HEK293 (cell line): ENCODE measurements at regions not wholly inside any gene's neighbourhood (a gene's known extent, or its start where the extent isn't known, plus 50 kb on each side); places are given as distances from the start of the nearest gene placed in this dataset.
"Not testable (repeated sequence)": the region's sequence is repeated elsewhere in the genome, so short reads cannot be mapped to it uniquely, and the experiment has no call there.

Experiments
- CTCF ChIA-PET: fragments of 350-600 bp; formaldehyde crosslinking; extraction: SDS; loops from one replicate; lab custom pipeline; 2021; ENCODE audit warnings: antibody characterized with exemption; lab: Yijun Ruan, JAX
- POLR2A ChIA-PET: fragments of 300-600 bp; formaldehyde crosslinking; extraction: SDS; loops from one replicate; lab custom pipeline; 2020; ENCODE audit warnings: antibody characterized with exemption, inconsistent platforms; lab: Yijun Ruan, JAX
- H3K27ac ChIP-seq: fragments of 200-500 bp; sonication (Bioruptor generic); 2 replicates; pipeline ENCODE4 v1.5.1; 2014; ENCODE audit warnings: low read depth, low read length, control low read depth, inconsistent platforms; ENCODE audit errors: extremely low read depth
- H3K36me3 ChIP-seq, 2 experiments: fragments of 200-500 bp in 1 of 2; sonication (Bioruptor generic) in 1 of 2; 1 replicate in 1 of 2; 2 replicates in 1 of 2; pipeline ENCODE4 v1.5.1; 2014 to 2017; ENCODE audit warnings: inconsistent platforms in 2 of 2, low read length in 2 of 2; ENCODE audit not compliant: control insufficient read depth in 2 of 2, insufficient read depth in 1 of 2
- H3K4me1 ChIP-seq: fragments of 200-500 bp; sonication (Bioruptor generic); 2 replicates; pipeline ENCODE4 v1.5.1; 2014; ENCODE audit warnings: mild to moderate bottlenecking, low read length, inconsistent platforms; ENCODE audit not compliant: control insufficient read depth, insufficient read depth
- H3K4me3 ChIP-seq: 2 replicates; pipeline ENCODE4 v1.5.1; 2011; ENCODE audit warnings: low read depth, mild to moderate bottlenecking, control low read depth, low read length, moderate library complexity
- H3K9me3 ChIP-seq: fragments of 200-500 bp; sonication (Bioruptor generic); 2 replicates; pipeline ENCODE4 v1.5.1; 2014; ENCODE audit warnings: low read depth, low read length, inconsistent platforms; ENCODE audit not compliant: control insufficient read depth, insufficient read depth
- GFI1B ChIP-seq: fragments of 450-650 bp; formaldehyde crosslinking; IDR thresholded peaks from 2 replicates; pipeline ENCODE4 v1.5.1; 2016; ENCODE audit warnings: missing biosample characterization, missing genetic modification characterization
- GLIS1 ChIP-seq: fragments of 450-650 bp; formaldehyde crosslinking; IDR thresholded peaks from 2 replicates; pipeline ENCODE4 v1.5.1; 2016; ENCODE audit warnings: missing biosample characterization, missing genetic modification characterization
- ZBTB48 ChIP-seq: fragments of 450-650 bp; formaldehyde crosslinking; IDR thresholded peaks from 2 replicates; pipeline ENCODE4 v1.5.1; 2016; ENCODE audit warnings: missing biosample characterization, missing genetic modification characterization
- ZBTB7A ChIP-seq: fragments of 450-650 bp; formaldehyde crosslinking; IDR thresholded peaks from 2 replicates; pipeline ENCODE4 v1.5.1; 2016; ENCODE audit warnings: low read depth, missing biosample characterization, missing genetic modification characterization
- ZIC2 ChIP-seq: fragments of 450-650 bp; formaldehyde crosslinking; IDR thresholded peaks from 2 replicates; pipeline ENCODE4 v1.5.1; 2016; ENCODE audit warnings: missing biosample characterization, missing genetic modification characterization
- ZNF146 ChIP-seq: fragments of 450-650 bp; formaldehyde crosslinking; IDR thresholded peaks from 2 replicates; pipeline ENCODE4 v1.5.1; 2016; ENCODE audit warnings: missing biosample characterization, missing genetic modification characterization
- ZNF19 ChIP-seq: fragments of 450-650 bp; formaldehyde crosslinking; IDR thresholded peaks from 2 replicates; pipeline ENCODE4; 2016; ENCODE audit warnings: missing biosample characterization, missing genetic modification characterization, low read depth
- ZNF239 ChIP-seq: fragments of 450-650 bp; formaldehyde crosslinking; IDR thresholded peaks from 2 replicates; pipeline ENCODE4 v1.5.1; 2016; ENCODE audit warnings: missing biosample characterization, missing genetic modification characterization
- ZNF280D ChIP-seq: fragments of 450-650 bp; formaldehyde crosslinking; IDR thresholded peaks from 2 replicates; pipeline ENCODE4 v1.5.1; 2016; ENCODE audit warnings: missing biosample characterization, missing genetic modification characterization
- ZNF426 ChIP-seq: fragments of 450-650 bp; formaldehyde crosslinking; IDR thresholded peaks from 2 replicates; pipeline ENCODE4 v1.5.1; 2017; ENCODE audit warnings: missing biosample characterization, missing genetic modification characterization, mild to moderate bottlenecking, inconsistent platforms, moderate library complexity
- ZNF561 ChIP-seq: fragments of 450-650 bp; IDR thresholded peaks from 2 replicates; pipeline ENCODE4 v1.5.1; 2018; ENCODE audit warnings: missing biosample characterization, missing genetic modification characterization, borderline replicate concordance
- ZNF645 ChIP-seq: fragments of 450-650 bp; formaldehyde crosslinking; IDR thresholded peaks from 2 replicates; pipeline ENCODE4; 2016; ENCODE audit warnings: missing biosample characterization, missing genetic modification characterization
- ZNF701 ChIP-seq: fragments of 450-650 bp; formaldehyde crosslinking; IDR thresholded peaks from 2 replicates; pipeline ENCODE4 v1.5.1; 2016; ENCODE audit warnings: missing biosample characterization, missing genetic modification characterization
- ZNF747 ChIP-seq: fragments of 450-650 bp; formaldehyde crosslinking; IDR thresholded peaks from 2 replicates; pipeline ENCODE4 v1.5.1; 2016; ENCODE audit warnings: missing biosample characterization, missing genetic modification characterization
- ZNF837 ChIP-seq: fragments of 450-650 bp; formaldehyde crosslinking; IDR thresholded peaks from 2 replicates; pipeline ENCODE4 v1.5.1; 2016; ENCODE audit warnings: missing biosample characterization, missing genetic modification characterization
- TF ChIP-seq, protein P1 (sequence below): fragments of 450-650 bp; formaldehyde crosslinking; conservative IDR thresholded peaks from 2 replicates; pipeline ENCODE4 v1.5.1; 2016; ENCODE audit warnings: low read depth, missing biosample characterization, missing genetic modification characterization

GRCh38 chr7:136267822-136268221 lies 290.7 kb upstream of the MTPN start:
- Histone ChIP-seq H3K27ac (no peak overlapping the region), H3K4me1 (no peaks in the 10 kb centered on the region), H3K9me3 (no peaks in the 10 kb centered on the region), H3K36me3 (no peaks in the 10 kb centered on the region), H3K4me3 (no peak overlapping the region)
- TF ChIP-seq ZNF701 (tag by site-specific recombination) (no peak), ZNF280D (tag by site-specific recombination) (no peak), ZNF239 (no peak), ZBTB48 (tag by site-specific recombination) (no peak), ZNF645 (tag by site-specific recombination) (no peak), ZNF561 (tag by site-specific recombination) (no peak), ZBTB7A (no peak), GFI1B (tag by site-specific recombination) (no peak), ZNF426 (tag by site-specific recombination) (no peak), ZNF146 (tag by site-specific recombination) (no peak), GLIS1 (no peak), ZIC2 (tag by site-specific recombination) (no peak), ZNF19 (no peak)
- TF ChIP-seq, protein P1, sequence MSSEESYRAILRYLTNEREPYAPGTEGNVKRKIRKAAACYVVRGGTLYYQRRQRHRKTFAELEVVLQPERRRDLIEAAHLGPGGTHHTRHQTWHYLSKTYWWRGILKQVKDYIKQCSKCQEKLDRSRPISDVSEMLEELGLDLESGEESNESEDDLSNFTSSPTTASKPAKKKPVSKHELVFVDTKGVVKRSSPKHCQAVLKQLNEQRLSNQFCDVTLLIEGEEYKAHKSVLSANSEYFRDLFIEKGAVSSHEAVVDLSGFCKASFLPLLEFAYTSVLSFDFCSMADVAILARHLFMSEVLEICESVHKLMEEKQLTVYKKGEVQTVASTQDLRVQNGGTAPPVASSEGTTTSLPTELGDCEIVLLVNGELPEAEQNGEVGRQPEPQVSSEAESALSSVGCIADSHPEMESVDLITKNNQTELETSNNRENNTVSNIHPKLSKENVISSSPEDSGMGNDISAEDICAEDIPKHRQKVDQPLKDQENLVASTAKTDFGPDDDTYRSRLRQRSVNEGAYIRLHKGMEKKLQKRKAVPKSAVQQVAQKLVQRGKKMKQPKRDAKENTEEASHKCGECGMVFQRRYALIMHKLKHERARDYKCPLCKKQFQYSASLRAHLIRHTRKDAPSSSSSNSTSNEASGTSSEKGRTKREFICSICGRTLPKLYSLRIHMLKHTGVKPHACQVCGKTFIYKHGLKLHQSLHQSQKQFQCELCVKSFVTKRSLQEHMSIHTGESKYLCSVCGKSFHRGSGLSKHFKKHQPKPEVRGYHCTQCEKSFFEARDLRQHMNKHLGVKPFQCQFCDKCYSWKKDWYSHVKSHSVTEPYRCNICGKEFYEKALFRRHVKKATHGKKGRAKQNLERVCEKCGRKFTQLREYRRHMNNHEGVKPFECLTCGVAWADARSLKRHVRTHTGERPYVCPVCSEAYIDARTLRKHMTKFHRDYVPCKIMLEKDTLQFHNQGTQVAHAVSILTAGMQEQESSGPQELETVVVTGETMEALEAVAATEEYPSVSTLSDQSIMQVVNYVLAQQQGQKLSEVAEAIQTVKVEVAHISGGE (tag by site-specific recombination): no peak
- CTCF ChIA-PET: no interaction called here
- POLR2A ChIA-PET: no interaction called here

- ChIA-PET POLR2A (no interaction called here), CTCF (no interaction called here)
- H3K9me3 ChIP-seq: no peaks in the 10 kb centered on the region
- no peak for TF ChIP-seq ZNF747 (tag by site-specific recombination)
- no peak for TF ChIP-seq ZNF837
- no peak for TF ChIP-seq ZNF19
- H3K36me3 ChIP-seq: no peaks in the 10 kb centered on the region
- H3K27ac ChIP-seq: no peak overlapping the region
- H3K4me1 ChIP-seq: no peaks in the 10 kb centered on the region
- H3K4me3 ChIP-seq: no peak overlapping the region
Observed at GRCh38 chr7:136266457-136266856, 289.3 kb upstream of the MTPN start.

DNA sequence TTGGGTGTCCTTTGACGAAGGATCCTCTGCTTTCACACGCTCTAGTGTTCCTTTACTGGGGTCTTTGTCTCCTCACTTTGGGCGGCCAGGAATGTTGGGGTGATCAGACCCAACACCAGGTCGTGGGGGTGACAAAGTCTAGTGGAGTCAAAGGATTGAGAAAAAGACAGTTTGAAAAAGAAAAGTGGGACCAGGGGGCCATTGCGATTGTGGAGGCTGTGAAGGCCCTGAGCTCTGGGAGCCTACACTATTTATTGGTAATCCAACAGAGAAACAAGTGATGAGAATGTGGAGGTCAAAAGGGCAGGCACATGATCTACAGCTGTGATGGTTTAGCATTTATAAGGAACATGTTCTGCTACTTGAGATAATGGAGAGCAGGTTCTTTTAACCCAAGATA lies 287.1 kb upstream of the MTPN start:
- H3K36me3 ChIP-seq, CTCF ChIA-PET, H3K4me3 ChIP-seq, H3K9me3 ChIP-seq, H3K27ac ChIP-seq, H3K4me1 ChIP-seq, POLR2A ChIA-PET: not testable (repeated sequence)

DNA sequence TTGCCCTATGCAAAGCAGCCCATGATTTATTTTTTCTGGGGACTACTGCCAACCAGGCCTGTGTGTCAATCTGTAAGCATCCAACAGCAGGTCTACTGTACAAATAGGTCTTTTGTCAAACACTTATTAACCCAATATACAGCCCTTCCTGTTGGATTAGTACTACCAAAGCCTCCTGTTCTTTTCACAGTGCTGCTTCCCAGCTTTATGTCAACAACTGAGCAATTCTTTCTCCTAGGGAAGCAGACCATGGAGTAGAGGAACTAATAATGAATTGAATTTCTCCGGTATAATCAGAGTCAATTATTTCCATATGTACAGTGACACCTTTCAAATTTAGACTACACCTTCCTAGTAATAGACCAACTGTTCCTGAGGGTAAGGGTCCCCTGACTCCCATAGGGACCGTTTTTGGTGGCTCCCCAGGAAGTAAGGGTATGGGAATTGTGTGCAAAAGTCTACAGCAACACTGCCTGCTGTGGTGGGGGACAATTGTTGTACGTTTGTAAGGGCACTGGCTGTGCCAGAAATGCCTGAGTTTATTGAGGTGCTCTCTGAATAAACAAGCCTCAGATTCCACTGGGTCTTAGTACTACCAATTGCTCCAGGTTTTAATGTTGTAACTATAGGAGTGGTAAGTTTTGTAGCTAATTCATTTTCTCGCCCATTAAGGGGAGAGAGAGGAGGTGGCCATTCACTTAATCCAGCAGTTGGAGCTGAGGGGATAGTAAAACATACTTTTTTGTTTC lies 286.1 kb upstream of the MTPN start:
- H3K4me3 ChIP-seq, H3K4me1 ChIP-seq, H3K27ac ChIP-seq, H3K36me3 ChIP-seq, POLR2A ChIA-PET, H3K9me3 ChIP-seq: not testable (repeated sequence)
- CTCF ChIA-PET: interaction anchor here (0.6 kb wide), 1 partner anchor 192 kb away, joined by 3 read pairs; no protein-coding TSS in a partner anchor

- H3K9me3 ChIP-seq, CTCF ChIA-PET, H3K4me3 ChIP-seq, H3K27ac ChIP-seq, POLR2A ChIA-PET, H3K36me3 ChIP-seq, H3K4me1 ChIP-seq: not testable (repeated sequence)
Observed at GRCh38 chr7:136260591-136260990, 283.4 kb upstream of the MTPN start.
